Upper lobe of left lung (tissue), 6 donors: ENCODE measurements at regions not wholly inside any gene's neighbourhood (a gene's known extent, or its start where the extent isn't known, plus 50 kb on each side); places are given as distances from the start of the nearest gene placed in this dataset.

Experiments used
- ATAC-seq, 2 donors: fragments of 200-7000 bp; cut with Tn5 transposase; one replicate each; pipeline ENCODE4 v1.9.1; 2022; ENCODE audit warnings: mild to moderate bottlenecking in 2 of 2, moderate library complexity in 2 of 2; ENCODE audit not compliant: low FRiP score in 2 of 2
- DNase-seq, 2 donors: peaks; one replicate each; pipeline ENCODE4 v3.0.0-alpha.2; 2019 to 2020
- H3K27ac ChIP-seq, 4 donors: fragments of 200-600 bp; sonication (generic); one replicate each; pipeline ENCODE4 v1.5.1; 2016 to 2019
- H3K27me3 ChIP-seq, 4 donors: fragments of 200-600 bp; sonication (generic); one replicate each; pipeline ENCODE4 v1.5.1; 2017 to 2019
- H3K36me3 ChIP-seq, 4 donors: fragments of 200-600 bp; sonication (generic); one replicate each; pipeline ENCODE4 v1.5.1; 2016 to 2019
- H3K4me1 ChIP-seq, 4 donors: fragments of 200-600 bp; sonication (generic); one replicate each; pipeline ENCODE4 v1.5.1; 2018 to 2019
- H3K4me3 ChIP-seq, 4 donors: fragments of 200-600 bp; sonication (generic); one replicate each; pipeline ENCODE4 v1.5.1; 2017 to 2019; ENCODE audit warnings: mild to moderate bottlenecking in 2 of 4, moderate library complexity in 1 of 4
- H3K9me3 ChIP-seq, 4 donors: fragments of 200-600 bp; sonication (generic); one replicate each; pipeline ENCODE4 v1.5.1; 2018 to 2019
- CTCF ChIP-seq, 6 experiments: fragments of 450-650 bp in 4 of 6; fragments of 200-600 bp in 2 of 6; sonication (generic) in 2 of 6; IDR thresholded peaks; one replicate each; pipeline ENCODE4 v1.5.1; 2016 to 2019; ENCODE audit warnings: antibody characterized with exemption in 6 of 6
- EP300 ChIP-seq, 4 donors: sonication (generic); formaldehyde crosslinking; IDR thresholded peaks; one replicate each; pipeline ENCODE4 v1.5.1; 2017; ENCODE audit warnings: antibody characterized with exemption in 4 of 4, control low read depth in 2 of 4
- POLR2A ChIP-seq, 4 donors: fragments of 450-650 bp; IDR thresholded peaks; one replicate each; pipeline ENCODE4 v1.5.1; 2016 to 2017; ENCODE audit warnings: antibody characterized with exemption in 4 of 4, mild to moderate bottlenecking in 2 of 4
- POLR2AphosphoS5 ChIP-seq, 2 donors: sonication (generic); formaldehyde crosslinking; IDR thresholded peaks; one replicate each; pipeline ENCODE4 v1.5.1; 2017; ENCODE audit warnings: antibody characterized with exemption in 2 of 2
- WGBS, 2 donors: methylation state at CpG; one replicate each; pipeline ENCODE4 v1.1.5; 2017 to 2018; 5-methylcytosine and 5-hydroxymethylcytosine counted together
- donor health status: DM: no; HTN: no; CAD: no; lungs with moderate emphysema.
- donor health status: DM: no; HTN: yes; CAD: no; lungs with severe emphysema.

- H3K27ac ChIP-seq, result no peak overlapping the region
- 48 to 70% methylated on average over 1 of the region's 1 CpG for WGBS, 2 donors
- no peaks in the 10 kb centered on the region for H3K36me3 ChIP-seq
- H3K4me3 ChIP-seq, result no peak overlapping the region
- TF ChIP-seq CTCF (IDR thresholded peaks at IDR 0.05), result no peak
- no peak for TF ChIP-seq EP300 (IDR thresholded peaks at IDR 0.05)
- TF ChIP-seq POLR2AphosphoS5 (IDR thresholded peaks at IDR 0.05), result no peak
- no peak for TF ChIP-seq POLR2A (IDR thresholded peaks at IDR 0.05)
- DNase-seq (no peak), ATAC-seq (no peak)
- H3K4me1 ChIP-seq, result no peaks in the 10 kb centered on the region
- no peaks in the 10 kb centered on the region for H3K9me3 ChIP-seq
- H3K27me3 ChIP-seq, result no peaks in the 10 kb centered on the region
Measured at GRCh38 chr5:114191441-114191840, 170.4 kb upstream of the KCNN2 start.

- 89 to 92% methylated on average over 3 of the region's 3 CpGs for WGBS, 2 donors
- no peak for TF ChIP-seq POLR2A (IDR thresholded peaks at IDR 0.05)
- no peak for TF ChIP-seq CTCF (IDR thresholded peaks at IDR 0.05)
- TF ChIP-seq EP300 (IDR thresholded peaks at IDR 0.05), result no peak
- TF ChIP-seq POLR2AphosphoS5 (IDR thresholded peaks at IDR 0.05), result no peak
- Histone ChIP-seq H3K9me3 (no peaks in the 10 kb centered on the region), H3K36me3 (no peaks in the 10 kb centered on the region), H3K4me3 (no peak overlapping the region), H3K27ac (no peak overlapping the region), H3K4me1 (no peaks in the 10 kb centered on the region), H3K27me3 (no peaks in the 10 kb centered on the region)
- ATAC-seq (no peak), DNase-seq (no peak)
Measured at GRCh38 chr5:114192108-114192507, 169.8 kb upstream of the KCNN2 start.

- peak in 1 of 2 donors; percentile 73 for ATAC-seq
Measured at GRCh38 chr5:114201332-114201731, 160.5 kb upstream of the KCNN2 start.

GRCh38 chr5:114204923-114205322 is 156.9 kb upstream of the KCNN2 start:
- H3K4me1 ChIP-seq, result no peaks in the 10 kb centered on the region
- no peak overlapping the region for H3K27ac ChIP-seq
- 77 to 85% methylated on average over 2 of the region's 2 CpGs for WGBS, 2 donors
- ATAC-seq (no peak), DNase-seq (no peak)
- H3K4me3 ChIP-seq, result no peak overlapping the region
- TF ChIP-seq EP300 (IDR thresholded peaks at IDR 0.05) (no peak), CTCF (IDR thresholded peaks at IDR 0.05) (no peak), POLR2A (IDR thresholded peaks at IDR 0.05) (no peak), POLR2AphosphoS5 (IDR thresholded peaks at IDR 0.05) (no peak)
- no peaks in the 10 kb centered on the region for H3K27me3 ChIP-seq
- no peaks in the 10 kb centered on the region for H3K36me3 ChIP-seq
- H3K9me3 ChIP-seq, result peaks cover 0 to 6% (median 0%) of the 10 kb centered on the region in 4 donors

More at GRCh38 chr5:114201332-114201731, 160.5 kb upstream of the KCNN2 start:
- Histone ChIP-seq H3K4me1 (no peaks in the 10 kb centered on the region), H3K36me3 (no peaks in the 10 kb centered on the region), H3K27ac (no peak overlapping the region), H3K9me3 (peaks cover 0 to 6% (median 0%) of the 10 kb centered on the region in 4 donors), H3K27me3 (no peaks in the 10 kb centered on the region), H3K4me3 (no peak overlapping the region)
- TF ChIP-seq EP300 (IDR thresholded peaks at IDR 0.05), result no peak
- no peak for TF ChIP-seq CTCF (IDR thresholded peaks at IDR 0.05)
- TF ChIP-seq POLR2AphosphoS5 (IDR thresholded peaks at IDR 0.05), result no peak
- no peak for TF ChIP-seq POLR2A (IDR thresholded peaks at IDR 0.05)
- 60 to 67% methylated on average over 1 of the region's 1 CpG for WGBS, 2 donors
- DNase-seq, result peak in 1 of 2 donors; percentile 55

GRCh38 chr5:114206640-114207039 is 155.2 kb upstream of the KCNN2 start:
- no peaks in the 10 kb centered on the region for H3K9me3 ChIP-seq
- no peaks in the 10 kb centered on the region for H3K36me3 ChIP-seq
- DNase-seq (no peak), ATAC-seq (no peak)
- H3K4me3 ChIP-seq, result no peak overlapping the region
- TF ChIP-seq POLR2AphosphoS5 (IDR thresholded peaks at IDR 0.05) (no peak), POLR2A (IDR thresholded peaks at IDR 0.05) (no peak), EP300 (IDR thresholded peaks at IDR 0.05) (no peak)
- H3K4me1 ChIP-seq, result no peaks in the 10 kb centered on the region
- H3K27ac ChIP-seq, result no peak overlapping the region
- H3K27me3 ChIP-seq, result no peaks in the 10 kb centered on the region
- 80 to 95% methylated on average over 3 of the region's 3 CpGs for WGBS, 2 donors
